ENCODE measurements at regions not wholly inside any gene's neighbourhood (a gene's known extent, or its start where the extent isn't known, plus 50 kb on each side); places are given as distances from the start of the nearest gene placed in this dataset.

DNA sequence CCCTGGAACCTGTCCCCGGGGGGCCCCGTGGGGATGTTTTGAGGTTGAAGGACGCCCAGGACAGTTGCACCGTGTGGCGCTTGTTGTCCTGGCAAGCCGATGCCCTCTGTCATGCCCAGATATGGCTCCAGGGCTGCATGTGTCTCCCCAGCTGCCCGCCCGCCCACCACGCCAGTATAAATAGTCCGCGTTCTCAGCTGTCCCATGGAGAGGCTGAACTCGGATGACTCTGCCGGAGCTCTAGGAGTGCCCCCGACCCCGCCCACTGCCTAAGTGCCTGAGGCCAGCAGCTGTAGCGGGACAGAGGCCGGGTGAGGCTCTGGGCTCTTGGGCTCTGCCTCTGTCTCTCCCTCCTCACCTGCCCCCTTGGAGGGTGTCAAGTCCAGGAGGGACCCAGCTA is 83.0 kb upstream of the GATA5 start:
- TF ChIP-seq RAD21 (IDR thresholded peaks at IDR 0.05; ENCODE audit: low read depth) (no peak), EZH2 (IDR thresholded peaks at IDR 0.05) (no peak), EZH2phosphoT487 (IDR thresholded peaks at IDR 0.05; ENCODE audit: borderline replicate concordance) (no peak), POLR2AphosphoS5 (IDR thresholded peaks at IDR 0.05; ENCODE audit: low read depth, low read length) (no peak), POLR2A (IDR thresholded peaks at IDR 0.05; ENCODE audit: borderline replicate concordance, extremely low read depth, insufficient read depth, insufficient read length) (no peak)
- TF ChIP-seq, protein P1, sequence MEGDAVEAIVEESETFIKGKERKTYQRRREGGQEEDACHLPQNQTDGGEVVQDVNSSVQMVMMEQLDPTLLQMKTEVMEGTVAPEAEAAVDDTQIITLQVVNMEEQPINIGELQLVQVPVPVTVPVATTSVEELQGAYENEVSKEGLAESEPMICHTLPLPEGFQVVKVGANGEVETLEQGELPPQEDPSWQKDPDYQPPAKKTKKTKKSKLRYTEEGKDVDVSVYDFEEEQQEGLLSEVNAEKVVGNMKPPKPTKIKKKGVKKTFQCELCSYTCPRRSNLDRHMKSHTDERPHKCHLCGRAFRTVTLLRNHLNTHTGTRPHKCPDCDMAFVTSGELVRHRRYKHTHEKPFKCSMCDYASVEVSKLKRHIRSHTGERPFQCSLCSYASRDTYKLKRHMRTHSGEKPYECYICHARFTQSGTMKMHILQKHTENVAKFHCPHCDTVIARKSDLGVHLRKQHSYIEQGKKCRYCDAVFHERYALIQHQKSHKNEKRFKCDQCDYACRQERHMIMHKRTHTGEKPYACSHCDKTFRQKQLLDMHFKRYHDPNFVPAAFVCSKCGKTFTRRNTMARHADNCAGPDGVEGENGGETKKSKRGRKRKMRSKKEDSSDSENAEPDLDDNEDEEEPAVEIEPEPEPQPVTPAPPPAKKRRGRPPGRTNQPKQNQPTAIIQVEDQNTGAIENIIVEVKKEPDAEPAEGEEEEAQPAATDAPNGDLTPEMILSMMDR (IDR thresholded peaks at IDR 0.05 in 2 of 3, conservative IDR thresholded peaks at IDR 0.05 in 1 of 3; ENCODE audit: borderline replicate concordance in 1 of 3, insufficient read depth in 1 of 3, low read depth in 2 of 3, low read length in 2 of 3): no peak
- TF ChIP-seq, protein P2, sequence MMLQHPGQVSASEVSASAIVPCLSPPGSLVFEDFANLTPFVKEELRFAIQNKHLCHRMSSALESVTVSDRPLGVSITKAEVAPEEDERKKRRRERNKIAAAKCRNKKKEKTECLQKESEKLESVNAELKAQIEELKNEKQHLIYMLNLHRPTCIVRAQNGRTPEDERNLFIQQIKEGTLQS (IDR thresholded peaks at IDR 0.05): no peak
- TF ChIP-seq, protein P3, sequence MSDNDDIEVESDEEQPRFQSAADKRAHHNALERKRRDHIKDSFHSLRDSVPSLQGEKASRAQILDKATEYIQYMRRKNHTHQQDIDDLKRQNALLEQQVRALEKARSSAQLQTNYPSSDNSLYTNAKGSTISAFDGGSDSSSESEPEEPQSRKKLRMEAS (IDR thresholded peaks at IDR 0.05): no peak
